Ovary (tissue), 3 donors: ENCODE measurements at regions not wholly inside any gene's neighbourhood (a gene's known extent, or its start where the extent isn't known, plus 50 kb on each side); places are given as distances from the start of the nearest gene placed in this dataset.

Source experiments
- POLR2A ChIP-seq: fragments of 450-650 bp; IDR thresholded peaks from one replicate; pipeline ENCODE4 v1.6.1; 2017; ENCODE audit warnings: antibody characterized with exemption, mild to moderate bottlenecking, moderate library complexity
- TF ChIP-seq, protein P1 (sequence below), 3 donors: fragments of 450-650 bp in 2 of 3; fragments of 200-600 bp in 1 of 3; IDR thresholded peaks; one replicate each; pipeline versions ENCODE4 v1.5.1 to v1.8.0; 2016 to 2022; ENCODE audit warnings: antibody characterized with exemption in 3 of 3, mild to moderate bottlenecking in 1 of 3
- donor health status: DM: no; HTN: no; CAD: no.

GRCh38 chr12:131355361-131356245, 355.3 kb upstream of the SFSWAP start:
- TF ChIP-seq, protein P1, sequence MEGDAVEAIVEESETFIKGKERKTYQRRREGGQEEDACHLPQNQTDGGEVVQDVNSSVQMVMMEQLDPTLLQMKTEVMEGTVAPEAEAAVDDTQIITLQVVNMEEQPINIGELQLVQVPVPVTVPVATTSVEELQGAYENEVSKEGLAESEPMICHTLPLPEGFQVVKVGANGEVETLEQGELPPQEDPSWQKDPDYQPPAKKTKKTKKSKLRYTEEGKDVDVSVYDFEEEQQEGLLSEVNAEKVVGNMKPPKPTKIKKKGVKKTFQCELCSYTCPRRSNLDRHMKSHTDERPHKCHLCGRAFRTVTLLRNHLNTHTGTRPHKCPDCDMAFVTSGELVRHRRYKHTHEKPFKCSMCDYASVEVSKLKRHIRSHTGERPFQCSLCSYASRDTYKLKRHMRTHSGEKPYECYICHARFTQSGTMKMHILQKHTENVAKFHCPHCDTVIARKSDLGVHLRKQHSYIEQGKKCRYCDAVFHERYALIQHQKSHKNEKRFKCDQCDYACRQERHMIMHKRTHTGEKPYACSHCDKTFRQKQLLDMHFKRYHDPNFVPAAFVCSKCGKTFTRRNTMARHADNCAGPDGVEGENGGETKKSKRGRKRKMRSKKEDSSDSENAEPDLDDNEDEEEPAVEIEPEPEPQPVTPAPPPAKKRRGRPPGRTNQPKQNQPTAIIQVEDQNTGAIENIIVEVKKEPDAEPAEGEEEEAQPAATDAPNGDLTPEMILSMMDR (IDR thresholded peaks at IDR 0.05): no peak
- TF ChIP-seq POLR2A: no peak
